Lung (tissue), 11 donors: ENCODE measurements at regions not wholly inside any gene's neighbourhood (a gene's known extent, or its start where the extent isn't known, plus 50 kb on each side); places are given as distances from the start of the nearest gene placed in this dataset.

ENCODE experiments used
- ATAC-seq: fragments of 200-7000 bp; cut with Tn5 transposase; one replicate; pipeline ENCODE4 v1.9.1; 2020; ENCODE audit warnings: moderate number of reproducible peaks; ENCODE audit not compliant: insufficient read depth, low FRiP score
- DNase-seq, 3 donors: peaks; one replicate each; pipeline ENCODE4 v3.0.0-alpha.2; 2013 to 2017
- H3K27ac ChIP-seq, 2 donors: one replicate each; pipeline ENCODE4 v1.5.1; 2013; ENCODE audit warnings: mild to moderate bottlenecking in 2 of 2, moderate library complexity in 2 of 2, control low read depth in 1 of 2, inconsistent platforms in 1 of 2, low read depth in 1 of 2, low read length in 1 of 2
- H3K27me3 ChIP-seq, 3 donors: one replicate each; pipeline ENCODE4 v1.5.1; 2013; ENCODE audit warnings: low read length in 2 of 3; ENCODE audit not compliant: control insufficient read depth in 3 of 3, insufficient read depth in 3 of 3
- H3K36me3 ChIP-seq, 4 donors: one replicate each; pipeline ENCODE4 v1.5.1; 2013; ENCODE audit warnings: low read length in 4 of 4, mild to moderate bottlenecking in 1 of 4, moderate library complexity in 1 of 4; ENCODE audit not compliant: control insufficient read depth in 4 of 4, insufficient read depth in 4 of 4
- H3K4me1 ChIP-seq, 5 donors: one replicate each; pipeline ENCODE4 v1.5.1; 2013; ENCODE audit warnings: low read length in 5 of 5, mild to moderate bottlenecking in 2 of 5, moderate library complexity in 1 of 5; ENCODE audit not compliant: control insufficient read depth in 5 of 5, insufficient read depth in 5 of 5
- H3K4me3 ChIP-seq: one replicate; pipeline ENCODE4 v1.5.1; 2013; ENCODE audit warnings: mild to moderate bottlenecking, control low read depth, moderate library complexity
- H3K9ac ChIP-seq, 2 donors: one replicate each; pipeline ENCODE4 v1.5.1; 2013; ENCODE audit warnings: low read length in 2 of 2, control low read depth in 1 of 2; ENCODE audit not compliant: insufficient read depth in 1 of 2
- H3K9me3 ChIP-seq, 4 donors: one replicate each; pipeline ENCODE4 v1.5.1; 2013; ENCODE audit warnings: low read length in 3 of 4, mild to moderate bottlenecking in 1 of 4, moderate library complexity in 1 of 4; ENCODE audit not compliant: control insufficient read depth in 4 of 4, insufficient read depth in 3 of 4
- WGBS, 2 donors: extraction: QIAGEN DNeasy Blood & Tissue Kit; methylation state at CpG; one replicate each; pipeline ENCODE4 v1.1.7; 2013; 5-methylcytosine and 5-hydroxymethylcytosine counted together
- TF ChIP-seq, protein P1 (sequence below): IDR thresholded peaks from 2 replicates; pipeline ENCODE4 v1.5.1; 2012; ENCODE audit warnings: mild to moderate bottlenecking; ENCODE audit errors: control extremely low read depth, extremely low read depth
- donor health status: control.
- donor health status: control.
- donor health status: Bipolar disorder and iron deficiency.
- donor health status: healthy.
- donor health status: DM: yes; HTN: yes; CAD: no.

DNA sequence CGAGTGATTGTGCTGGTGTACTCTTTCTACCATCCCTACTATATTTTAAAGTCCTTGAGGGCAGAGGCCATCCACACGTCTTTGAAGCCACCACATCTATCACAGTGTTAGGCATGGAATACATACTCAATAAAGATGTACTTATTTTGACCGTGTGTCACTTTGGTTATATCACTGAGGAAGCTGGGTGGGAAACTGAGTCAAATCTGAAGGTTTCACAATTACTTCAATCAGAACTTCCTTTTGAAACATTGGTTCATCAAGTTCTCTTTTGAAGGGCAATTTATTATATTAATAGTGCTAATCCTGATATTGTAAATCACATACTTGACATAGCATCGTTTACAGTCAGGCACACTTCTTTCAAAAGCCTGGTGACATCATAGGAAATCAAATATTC, 53.3 kb upstream of the ATP1B1 start:
- H3K9ac ChIP-seq: no peak overlapping the region
- H3K27me3 ChIP-seq: no peaks in the 10 kb centered on the region
- TF ChIP-seq, protein P1, sequence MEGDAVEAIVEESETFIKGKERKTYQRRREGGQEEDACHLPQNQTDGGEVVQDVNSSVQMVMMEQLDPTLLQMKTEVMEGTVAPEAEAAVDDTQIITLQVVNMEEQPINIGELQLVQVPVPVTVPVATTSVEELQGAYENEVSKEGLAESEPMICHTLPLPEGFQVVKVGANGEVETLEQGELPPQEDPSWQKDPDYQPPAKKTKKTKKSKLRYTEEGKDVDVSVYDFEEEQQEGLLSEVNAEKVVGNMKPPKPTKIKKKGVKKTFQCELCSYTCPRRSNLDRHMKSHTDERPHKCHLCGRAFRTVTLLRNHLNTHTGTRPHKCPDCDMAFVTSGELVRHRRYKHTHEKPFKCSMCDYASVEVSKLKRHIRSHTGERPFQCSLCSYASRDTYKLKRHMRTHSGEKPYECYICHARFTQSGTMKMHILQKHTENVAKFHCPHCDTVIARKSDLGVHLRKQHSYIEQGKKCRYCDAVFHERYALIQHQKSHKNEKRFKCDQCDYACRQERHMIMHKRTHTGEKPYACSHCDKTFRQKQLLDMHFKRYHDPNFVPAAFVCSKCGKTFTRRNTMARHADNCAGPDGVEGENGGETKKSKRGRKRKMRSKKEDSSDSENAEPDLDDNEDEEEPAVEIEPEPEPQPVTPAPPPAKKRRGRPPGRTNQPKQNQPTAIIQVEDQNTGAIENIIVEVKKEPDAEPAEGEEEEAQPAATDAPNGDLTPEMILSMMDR: no peak
- ATAC-seq (no peak), DNase-seq (no peak)
- 75 to 83% methylated on average over 4 of the region's 4 CpGs for WGBS, 2 donors
- H3K4me3 ChIP-seq: no peak overlapping the region
- H3K36me3 ChIP-seq: no peaks in the 10 kb centered on the region
- no peak overlapping the region for H3K27ac ChIP-seq
- no peaks in the 10 kb centered on the region for H3K9me3 ChIP-seq
- peaks cover 0 to 12% (median 0%) of the 10 kb centered on the region in 5 donors for H3K4me1 ChIP-seq
